HG03135 (cell line): ENCODE measurements at regions not wholly inside any gene's neighbourhood (a gene's known extent, or its start where the extent isn't known, plus 50 kb on each side); places are given as distances from the start of the nearest gene placed in this dataset.
"Not testable (repeated sequence)": the region's sequence is repeated elsewhere in the genome, so short reads cannot be mapped to it uniquely, and the experiment has no call there.

Source experiments
- ATAC-seq: cut with Tn5 transposase; IDR thresholded peaks from one replicate; pipeline ENCODE4 v1.9.1; 2021; ENCODE audit warnings: mild to moderate bottlenecking, moderate library complexity; ENCODE audit not compliant: unreplicated experiment

DNA sequence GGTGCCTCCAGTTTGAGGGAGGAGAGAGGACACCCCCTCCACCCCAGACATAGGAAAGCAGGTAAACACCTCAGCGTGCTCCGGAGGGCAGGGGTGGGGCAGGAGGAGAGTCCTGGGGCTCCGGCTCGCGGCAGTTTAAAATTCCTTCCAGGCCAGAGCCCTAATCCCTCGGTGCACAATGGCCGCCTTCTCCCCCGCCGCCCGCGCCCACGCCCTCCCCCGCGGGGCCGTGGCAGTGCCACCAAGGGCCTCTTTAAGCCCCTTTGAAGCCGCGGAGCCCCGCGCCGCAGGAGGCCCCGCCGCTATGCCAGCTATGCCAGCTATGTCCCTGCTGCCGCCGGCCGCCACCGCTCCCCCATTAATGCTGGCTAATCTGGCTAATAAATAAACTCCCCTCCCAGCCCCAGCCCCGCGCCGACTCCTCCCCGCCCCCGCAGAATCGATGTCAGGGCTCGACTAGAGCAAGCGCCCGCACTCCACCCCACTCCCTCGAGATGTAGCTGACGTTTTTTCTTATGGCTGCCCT is 125.1 kb downstream of the MRPL14 start:
- no peak for ATAC-seq

DNA sequence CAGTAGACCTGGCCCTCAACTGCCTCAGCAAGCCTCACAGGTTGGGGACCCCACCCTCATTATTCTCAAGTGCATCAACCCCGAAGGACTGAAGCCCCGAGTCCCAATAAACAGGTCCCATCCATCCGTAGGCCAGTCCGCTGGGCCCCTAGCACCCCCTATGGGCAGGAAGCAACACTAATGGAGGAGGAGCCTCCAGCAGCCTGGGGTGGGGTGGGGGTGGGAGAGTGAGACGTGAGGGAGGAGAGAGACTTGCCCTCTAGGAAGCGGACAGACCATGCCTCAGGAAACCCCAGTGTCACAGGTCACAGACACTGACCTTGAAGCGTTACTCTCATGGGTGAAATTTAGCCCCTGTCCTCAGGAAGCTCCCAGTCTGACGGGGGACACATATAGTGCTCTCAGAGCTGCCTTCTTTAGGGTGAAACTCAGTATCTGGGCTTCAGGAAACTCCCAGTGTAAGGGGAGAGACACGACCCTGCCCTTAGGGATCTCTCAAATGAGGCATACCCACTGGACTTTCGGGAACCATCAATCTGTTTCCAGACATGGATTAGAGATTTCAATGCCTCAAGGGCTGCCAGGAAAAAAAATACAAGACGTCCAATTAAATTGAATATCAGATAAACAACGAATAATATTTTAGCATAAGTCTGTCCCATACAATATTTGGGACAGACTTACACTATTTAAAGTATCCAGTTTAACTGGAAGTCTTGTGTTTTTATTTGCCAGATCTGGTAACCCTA is 125.8 kb downstream of the MRPL14 start:
- ATAC-seq, result no peak

DNA sequence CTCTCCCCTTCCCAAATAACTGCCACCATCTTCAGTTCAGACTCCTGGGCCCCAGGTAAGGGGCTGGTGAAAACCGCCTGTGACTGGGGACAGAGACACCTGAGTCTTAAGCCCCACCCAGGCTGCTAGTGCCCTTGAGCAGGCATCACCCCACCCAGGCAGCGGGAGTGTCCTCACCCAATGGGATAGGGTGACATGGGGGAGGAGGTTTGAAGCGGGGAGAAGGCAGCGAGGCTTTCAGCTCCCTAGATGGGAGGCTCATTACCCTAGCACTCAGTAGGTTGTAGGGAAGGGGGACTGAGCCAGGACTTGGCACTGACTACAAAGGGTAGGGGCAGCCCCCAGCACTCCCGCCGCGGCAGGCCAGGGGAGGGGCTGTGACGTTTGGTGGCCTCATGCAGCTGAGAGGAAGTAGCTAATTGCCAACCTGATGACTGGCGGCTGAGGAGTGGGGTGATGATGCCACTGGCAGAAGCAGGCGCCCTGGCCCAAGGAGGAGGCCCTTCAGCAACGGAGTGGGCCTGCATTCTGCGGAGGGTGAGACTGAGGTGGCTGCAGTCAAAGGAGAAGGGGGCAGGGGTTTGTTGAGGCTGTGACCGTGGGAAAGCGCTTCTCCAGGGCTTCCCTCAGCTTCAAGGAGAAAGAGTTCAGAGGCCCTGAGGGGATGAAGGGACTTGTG is 126.9 kb downstream of the MRPL14 start:
- no peak for ATAC-seq

DNA sequence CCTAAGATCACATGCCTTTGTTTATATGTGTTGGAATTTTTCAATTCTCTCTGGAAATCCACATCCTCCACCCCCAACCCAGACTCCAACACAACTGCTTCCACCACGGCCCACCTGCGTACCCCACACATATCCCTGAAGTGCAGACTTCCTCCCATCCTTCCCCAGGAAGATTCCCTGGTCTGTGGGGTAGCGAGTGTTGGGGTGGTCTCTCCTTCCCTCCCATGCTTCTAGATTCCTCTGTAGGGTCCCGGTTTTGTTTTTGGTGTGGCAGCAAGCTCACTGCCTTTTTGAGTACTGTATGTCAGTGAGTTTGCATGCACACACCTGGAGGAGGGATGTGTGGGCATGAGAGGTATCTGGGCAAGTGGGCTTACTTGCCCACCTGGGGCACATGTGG is 127.6 kb downstream of the MRPL14 start:
- ATAC-seq, result no peak

DNA sequence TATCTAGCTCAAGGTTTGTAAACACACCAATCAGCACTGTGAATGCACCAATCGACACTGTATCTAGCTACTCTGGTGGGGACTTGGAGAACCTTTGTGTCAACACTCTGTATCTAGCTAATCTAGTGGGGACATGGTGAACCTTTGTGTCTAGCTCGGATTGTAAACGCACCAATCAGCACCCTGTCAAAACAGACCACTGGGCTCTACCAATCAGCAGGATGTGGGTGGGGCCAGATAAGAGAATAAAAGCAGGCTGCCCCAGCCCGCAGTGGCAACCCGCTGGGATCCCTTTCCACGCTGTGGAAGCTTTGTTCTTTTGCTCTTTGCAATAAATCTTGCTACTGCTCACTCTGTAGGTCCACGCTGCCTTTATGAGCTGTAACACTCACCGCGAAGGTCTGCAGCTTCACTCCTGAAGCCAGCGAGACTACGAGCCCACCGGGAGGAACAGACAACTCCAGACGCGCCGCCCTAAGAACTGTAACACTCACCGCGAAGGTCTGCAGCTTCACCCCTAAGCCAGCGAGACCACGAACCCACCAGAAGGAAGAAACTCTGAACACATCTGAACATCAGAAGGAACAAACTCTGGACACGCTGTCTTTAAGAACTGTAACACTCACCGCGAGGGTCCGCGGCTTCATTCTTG is 128.5 kb downstream of the MRPL14 start:
- not testable (repeated sequence) for ATAC-seq

DNA sequence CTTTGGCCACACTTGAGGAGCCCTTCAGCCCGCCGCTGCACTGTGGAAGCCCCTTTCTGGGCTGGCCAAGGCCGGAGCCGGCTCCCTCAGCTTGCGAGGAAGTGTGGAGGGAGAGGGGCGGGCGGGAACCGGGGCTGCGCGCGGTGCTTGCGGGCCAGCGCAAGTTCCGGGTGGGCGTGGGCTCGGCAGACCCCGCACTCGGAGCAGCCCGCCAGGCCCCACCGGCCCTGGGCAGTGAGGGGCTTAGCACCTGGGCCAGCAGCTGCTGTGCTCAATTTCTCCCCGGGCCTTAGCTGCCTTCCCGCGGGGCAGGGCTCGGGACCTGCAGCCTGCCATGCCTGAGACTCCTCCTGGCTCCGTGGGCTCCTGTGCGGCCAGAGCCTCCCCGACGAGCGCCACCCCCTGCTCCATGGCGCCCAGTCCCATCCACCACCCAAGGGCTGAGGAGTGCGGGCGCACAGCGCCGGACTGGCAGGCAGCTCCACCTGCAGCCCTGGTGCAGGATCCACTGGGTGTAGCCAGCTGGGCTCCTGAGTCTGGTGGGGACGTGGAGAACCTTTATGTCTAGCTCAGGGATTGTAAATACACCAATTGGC is 129.2 kb downstream of the MRPL14 start:
- not testable (repeated sequence) for ATAC-seq

DNA sequence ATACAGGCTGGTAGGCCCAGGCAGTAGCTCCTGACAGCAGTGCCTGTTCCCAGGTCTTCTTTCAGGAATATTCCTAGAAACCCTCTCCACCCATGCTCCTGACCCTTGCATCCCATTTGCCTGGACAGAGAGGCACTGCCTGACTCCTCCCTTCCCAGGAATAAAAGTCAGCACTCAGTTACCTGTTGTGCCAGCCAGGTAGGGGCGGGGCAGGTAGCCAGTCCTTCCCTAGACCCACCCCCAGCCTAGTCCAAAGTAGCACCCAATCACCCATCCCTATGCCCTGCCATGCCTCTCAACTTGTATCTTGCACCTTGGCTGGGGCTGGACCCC is 129.9 kb downstream of the MRPL14 start:
- no peak for ATAC-seq

DNA sequence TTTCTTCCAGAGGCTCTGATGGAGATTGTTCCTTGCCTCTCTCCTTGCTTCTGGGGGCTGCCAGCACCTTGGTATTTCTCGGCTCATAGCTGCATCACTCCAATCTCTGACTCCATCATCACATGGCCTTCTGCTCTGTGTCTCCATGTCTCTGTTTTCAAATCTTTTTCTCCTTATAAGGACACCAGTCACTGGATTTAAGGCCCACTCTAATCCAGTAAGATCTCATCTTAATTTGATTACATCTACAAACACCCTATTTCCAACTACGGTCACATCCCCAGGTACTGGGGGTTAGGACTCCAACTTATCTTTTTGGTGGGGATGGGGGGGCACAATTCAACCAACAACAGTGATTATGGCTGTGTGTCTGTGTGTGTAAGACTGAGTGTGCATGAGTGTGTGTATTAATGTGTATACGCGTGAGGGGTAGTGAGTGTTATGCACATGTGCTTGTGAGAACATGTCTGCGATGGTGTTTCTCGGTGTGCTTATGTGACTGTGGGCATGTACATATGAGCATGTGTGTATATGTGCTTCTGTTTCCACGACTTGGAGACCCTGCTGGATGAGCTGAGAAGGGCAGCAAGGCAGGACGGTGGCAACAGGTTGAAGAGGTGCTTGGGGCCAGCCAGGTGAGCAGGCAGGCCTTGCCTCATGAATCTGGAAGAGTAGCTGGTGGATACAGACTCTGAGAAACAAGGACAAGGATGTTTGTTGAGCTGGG is 130.5 kb downstream of the MRPL14 start:
- ATAC-seq, result no peak

DNA sequence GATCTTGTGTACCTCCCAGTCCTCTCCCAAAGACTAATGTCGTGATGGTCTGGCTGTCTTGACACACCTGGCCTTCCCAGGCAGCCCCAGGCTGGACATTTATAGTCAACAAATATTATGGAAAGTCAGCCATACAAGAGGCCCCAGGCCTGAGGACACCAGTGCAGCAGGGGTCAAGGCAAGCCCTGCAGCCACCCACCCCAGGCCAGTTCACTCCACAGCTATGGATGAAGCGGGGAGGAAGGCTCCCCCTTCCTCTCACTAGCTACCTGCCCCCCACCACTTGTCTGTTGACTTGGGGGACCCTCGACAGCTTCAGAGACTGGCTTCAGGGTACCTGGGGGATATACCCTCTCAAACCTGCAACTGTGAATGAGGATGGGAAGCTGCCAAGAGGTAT is 132.1 kb downstream of the MRPL14 start:
- ATAC-seq, result no peak

DNA sequence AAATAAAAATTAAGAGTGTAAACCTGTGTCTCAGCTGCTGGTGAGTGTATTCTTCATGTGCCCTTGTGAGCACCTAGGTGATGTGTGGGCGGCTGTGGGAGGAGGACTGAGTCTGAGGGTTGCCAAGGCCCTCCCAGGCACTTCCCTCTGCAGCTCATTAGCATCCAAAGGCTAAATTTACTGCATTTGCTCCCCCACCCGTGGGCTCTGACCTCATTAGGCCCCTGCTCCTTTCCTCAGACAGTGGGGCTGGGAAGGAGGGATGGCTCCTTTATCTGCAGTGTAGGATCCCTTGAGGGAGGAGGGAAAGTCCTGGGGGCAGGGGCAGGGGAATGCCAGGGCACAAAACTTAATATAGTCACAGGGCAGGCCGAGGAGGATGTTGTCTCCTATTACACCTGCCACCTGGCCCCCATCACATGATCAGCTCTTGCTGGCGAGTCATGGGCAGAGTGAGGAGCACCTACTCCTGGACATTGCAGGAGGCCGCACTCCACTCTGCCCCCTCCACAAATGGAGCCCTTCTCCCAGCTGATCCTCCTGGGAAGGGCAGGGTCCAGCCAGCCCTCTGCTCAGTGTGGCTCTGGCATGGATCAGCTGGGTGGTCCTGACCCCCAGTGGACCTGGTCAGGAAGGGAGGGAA is 133.2 kb downstream of the MRPL14 start:
- ATAC-seq, result no peak

DNA sequence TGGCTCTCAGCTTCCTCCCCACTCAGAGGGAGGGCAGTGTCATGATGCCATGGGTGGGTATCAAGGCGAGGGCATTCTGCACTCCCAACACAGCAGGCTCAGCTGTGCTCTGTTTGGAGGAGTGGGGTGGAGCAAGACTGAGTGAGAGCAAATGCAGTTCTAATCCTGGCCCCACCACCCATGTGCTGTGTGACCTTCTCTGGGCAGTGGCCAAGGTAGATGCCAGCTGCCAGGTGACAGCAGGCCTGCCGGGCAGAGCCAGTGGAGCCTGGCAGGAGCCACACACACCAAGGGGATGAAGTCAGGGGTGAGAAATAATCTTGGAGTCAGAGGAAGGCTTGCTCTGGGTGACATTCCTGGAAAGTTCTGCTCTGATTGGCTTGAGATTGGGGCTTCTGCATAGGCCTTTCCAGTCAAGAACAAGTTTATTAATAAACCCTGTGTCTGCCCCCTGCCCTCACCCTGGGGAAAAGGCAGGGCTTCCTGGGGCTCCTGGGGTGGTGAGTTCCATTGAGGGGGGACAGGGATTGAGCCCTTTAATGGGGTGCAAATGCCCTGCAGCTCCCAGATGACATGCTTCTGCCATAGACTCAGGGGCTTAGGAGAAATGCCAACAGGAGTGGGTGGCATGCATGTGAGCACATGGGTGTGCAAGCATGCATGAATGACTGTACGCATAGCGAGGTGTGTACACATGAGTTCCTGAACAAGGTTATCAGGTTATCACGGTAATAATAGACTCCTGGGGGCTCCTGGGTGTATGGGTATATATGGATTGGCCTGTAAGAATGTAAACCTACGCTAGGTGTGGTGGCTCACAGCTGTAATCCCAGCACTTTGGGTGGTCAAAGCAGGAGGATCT is 134.2 kb downstream of the MRPL14 start:
- no peak for ATAC-seq

DNA sequence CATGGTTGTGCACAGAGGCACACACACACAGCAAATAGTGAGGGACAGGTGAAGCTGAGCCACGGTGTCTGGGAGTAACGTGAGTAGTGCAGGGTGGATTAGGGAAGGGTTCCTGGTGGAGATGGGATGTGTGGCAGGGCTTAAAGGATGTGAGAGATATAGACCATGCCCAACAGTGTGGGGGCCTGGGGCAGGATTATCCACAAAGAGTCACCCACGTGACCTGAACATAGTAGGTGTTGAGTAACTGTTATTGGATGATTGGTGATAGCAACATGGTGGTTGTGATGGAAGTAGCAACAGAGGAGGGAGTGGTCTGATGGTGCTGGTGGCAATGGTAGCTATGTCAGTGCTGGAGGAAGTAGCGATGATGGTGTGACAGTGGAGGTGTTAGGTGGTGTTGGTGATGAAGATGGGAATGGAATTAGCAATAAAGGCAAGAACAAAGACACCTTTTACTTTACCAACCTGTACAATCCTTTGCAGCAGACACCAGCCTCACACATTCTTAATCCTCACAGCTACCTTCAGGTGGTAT is 135.1 kb downstream of the MRPL14 start:
- ATAC-seq, result no peak

DNA sequence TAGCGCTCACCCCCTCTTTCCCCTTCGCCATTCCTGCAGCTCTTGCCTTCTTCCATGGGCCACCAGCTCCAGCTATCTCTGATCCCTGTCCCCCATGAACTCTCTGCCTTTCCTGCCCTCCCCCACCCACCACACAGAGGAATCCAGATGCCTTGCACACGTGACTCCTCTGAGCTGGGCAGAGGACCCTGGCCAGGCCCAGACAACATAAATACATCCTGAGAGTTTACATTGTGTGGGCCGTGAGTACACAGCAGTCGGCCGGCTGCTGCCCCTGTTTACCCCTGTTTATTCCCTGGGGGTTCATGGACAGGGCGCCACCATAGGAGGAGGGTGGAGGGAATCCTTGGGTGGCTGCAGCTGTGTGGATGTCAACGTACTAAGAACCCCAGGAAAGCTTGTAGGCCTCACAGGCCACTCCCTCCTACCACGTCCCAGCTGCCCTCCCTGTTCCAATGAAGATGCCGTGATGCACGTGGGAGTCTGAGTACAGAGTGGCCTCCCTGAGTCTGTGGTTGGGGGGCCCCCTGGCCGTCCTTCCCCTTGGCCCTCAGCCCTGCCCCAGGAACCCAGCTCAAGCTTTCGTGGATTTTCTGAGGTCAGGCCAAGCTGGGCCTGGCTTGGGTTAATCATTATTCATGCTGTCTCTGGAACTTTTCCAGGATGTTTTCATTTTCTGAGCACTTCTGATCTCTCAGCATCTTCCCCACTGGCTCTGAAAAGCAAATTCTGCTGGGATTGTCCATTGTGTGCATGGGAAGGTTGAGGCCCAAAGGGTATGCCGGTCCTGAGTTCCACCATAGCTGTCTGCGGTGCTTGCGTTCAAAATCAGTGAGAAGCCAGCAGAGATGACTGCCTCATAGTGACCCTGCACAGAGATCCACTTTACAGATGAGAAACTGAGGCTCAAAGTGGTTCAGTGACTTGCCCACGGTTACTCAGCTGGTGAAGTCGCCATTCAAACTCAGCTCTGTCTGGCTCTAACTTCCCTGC is 136.3 kb downstream of the MRPL14 start:
- no peak for ATAC-seq

DNA sequence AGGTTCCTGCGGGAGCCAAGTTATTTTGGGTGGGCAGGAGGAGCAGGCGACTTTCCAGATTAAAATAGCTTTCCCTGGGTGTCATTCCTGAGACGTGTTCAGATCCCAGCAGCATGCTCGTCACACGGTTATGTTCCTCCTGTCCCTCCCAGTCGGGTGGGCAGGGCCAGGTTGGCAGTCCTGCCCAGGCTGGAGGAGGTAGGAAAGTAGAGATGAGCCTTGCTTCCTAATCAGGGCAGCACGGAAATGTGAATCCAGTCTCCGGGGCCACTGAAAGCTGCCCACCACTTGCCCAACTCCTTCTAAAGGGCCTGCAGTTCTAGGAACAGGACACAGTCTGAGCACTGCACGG is 137.0 kb downstream of the MRPL14 start:
- no peak for ATAC-seq

DNA sequence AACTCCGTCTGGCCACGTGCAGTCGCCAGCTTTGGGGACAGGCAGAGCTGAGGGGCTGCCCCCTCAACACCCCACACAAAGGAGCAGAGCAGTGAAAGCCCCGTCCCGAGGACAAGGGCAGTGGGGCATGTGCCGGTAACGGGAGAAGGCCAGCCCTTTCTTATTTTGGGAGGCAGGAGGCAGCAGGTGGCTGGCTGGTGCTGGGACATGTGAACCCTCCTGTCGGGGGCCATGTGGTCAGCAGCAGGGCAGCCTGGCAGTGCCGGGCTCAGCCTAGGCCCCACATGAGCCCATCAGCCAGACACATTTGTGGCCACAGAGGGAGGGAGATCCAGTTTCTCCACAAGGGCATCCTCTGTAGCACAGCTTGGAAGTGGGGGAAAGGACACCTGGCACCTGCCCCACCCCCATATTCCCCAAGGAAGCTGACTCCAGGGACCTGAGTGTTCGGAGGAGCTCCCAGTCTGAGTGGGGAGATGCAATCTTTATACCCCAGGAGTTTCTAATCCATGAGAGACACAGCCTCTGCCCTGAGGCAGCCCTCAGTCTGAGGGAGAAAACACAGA is 137.6 kb downstream of the MRPL14 start:
- no peak for ATAC-seq

DNA sequence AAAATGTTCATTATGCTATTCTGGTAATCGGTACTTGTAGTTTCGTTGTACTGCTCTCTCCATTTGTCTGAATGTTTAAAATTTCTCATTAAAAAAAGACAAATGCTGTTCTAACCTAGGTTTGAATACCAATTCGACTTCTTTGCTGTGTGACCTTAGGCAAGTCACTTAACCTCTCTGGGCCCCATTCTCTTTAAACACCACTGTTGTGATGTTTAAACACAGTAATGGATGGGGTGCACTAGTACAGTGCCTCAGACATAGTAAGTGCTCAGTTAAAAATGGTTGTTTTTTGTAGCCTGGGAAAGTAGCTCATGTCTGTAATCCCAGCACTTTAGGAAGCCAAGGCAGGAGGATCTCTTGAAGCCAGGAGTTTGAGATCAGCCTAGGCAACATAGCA is 138.5 kb downstream of the MRPL14 start:
- ATAC-seq, result no peak

DNA sequence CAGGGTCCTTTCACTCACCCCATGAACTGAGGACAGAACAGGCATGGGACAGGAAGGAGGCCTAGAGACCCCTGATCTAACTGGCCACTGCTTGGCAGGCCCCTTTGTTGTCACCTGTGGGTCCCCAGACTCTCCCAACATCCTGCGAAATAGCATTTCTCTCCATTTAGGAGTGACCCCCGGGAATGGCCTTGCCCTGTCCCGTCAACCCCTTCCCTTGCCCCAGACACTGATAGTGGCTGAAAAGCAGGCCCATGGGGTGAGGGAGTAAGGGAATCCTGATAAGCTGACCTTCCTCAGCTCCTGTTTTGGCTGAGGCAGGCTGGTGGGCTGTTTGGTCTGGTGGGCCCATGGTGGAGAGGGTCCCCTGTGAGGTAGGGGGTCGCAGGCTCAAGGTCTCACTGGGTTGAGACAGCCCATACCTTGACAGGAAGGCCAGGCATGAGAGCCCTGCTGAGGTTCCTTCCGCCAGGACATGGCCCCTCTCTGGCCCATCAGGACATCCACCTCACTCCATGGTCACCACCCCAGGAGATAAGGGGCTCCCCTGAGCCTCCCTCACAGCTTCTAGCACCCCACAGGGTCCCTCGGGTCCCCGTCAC is 139.3 kb downstream of the MRPL14 start:
- ATAC-seq, result no peak
